HEK293T (cell line): ENCODE measurements at regions not wholly inside any gene's neighbourhood (a gene's known extent, or its start where the extent isn't known, plus 50 kb on each side); places are given as distances from the start of the nearest gene placed in this dataset.

Experiments used
- ARNT ChIP-seq: fragments of 450-650 bp; IDR thresholded peaks from 2 replicates; pipeline ENCODE4 v1.6.1; 2017; ENCODE audit warnings: mild to moderate bottlenecking
- ELF4 ChIP-seq: fragments of 450-650 bp; IDR thresholded peaks from 2 replicates; pipeline ENCODE4 v1.6.1; 2017; ENCODE audit warnings: antibody characterized with exemption
- FOXK2 ChIP-seq: fragments of 450-650 bp; IDR thresholded peaks from 2 replicates; pipeline ENCODE4 v1.6.1; 2016; ENCODE audit warnings: mild to moderate bottlenecking
- L3MBTL2 ChIP-seq: fragments of 450-650 bp; conservative IDR thresholded peaks from 2 replicates; pipeline ENCODE4 v1.6.1; 2016; ENCODE audit warnings: mild to moderate bottlenecking
- LEF1 ChIP-seq: fragments of 450-650 bp; IDR thresholded peaks from 2 replicates; pipeline ENCODE4 v1.6.1; 2017; ENCODE audit warnings: mild to moderate bottlenecking, borderline replicate concordance
- TARDBP ChIP-seq: fragments of 450-650 bp; IDR thresholded peaks from 2 replicates; pipeline ENCODE4 v1.6.1; 2016
- TF ChIP-seq, protein P1 (sequence below): fragments of 450-650 bp; IDR thresholded peaks from 2 replicates; pipeline ENCODE4 v1.6.1; 2016

DNA sequence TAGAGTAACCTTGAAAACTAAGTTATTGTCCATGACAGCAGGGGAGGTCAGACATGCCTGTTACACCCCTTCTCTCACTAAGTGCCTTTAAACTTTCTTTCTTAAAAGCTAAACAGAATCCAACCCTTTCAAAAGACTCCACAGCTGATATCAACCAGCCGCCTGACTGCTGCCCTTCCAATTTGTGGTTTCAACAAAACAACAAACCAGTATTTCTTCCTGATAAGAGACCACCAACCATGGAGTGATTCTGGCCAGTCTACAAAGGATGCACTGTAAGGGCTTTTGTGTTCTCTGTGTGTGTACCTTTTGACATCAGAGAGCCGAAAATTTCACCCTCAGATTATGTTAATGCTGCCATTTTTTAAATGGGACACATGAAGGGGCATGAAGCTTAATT, 1204.2 kb downstream of the ROBO2 start:
- no peak for TF ChIP-seq LEF1
- no peak for TF ChIP-seq TARDBP
- TF ChIP-seq L3MBTL2 = no peak
- TF ChIP-seq FOXK2 = no peak
- TF ChIP-seq ELF4 = no peak
- no peak for TF ChIP-seq ARNT
- TF ChIP-seq, protein P1, sequence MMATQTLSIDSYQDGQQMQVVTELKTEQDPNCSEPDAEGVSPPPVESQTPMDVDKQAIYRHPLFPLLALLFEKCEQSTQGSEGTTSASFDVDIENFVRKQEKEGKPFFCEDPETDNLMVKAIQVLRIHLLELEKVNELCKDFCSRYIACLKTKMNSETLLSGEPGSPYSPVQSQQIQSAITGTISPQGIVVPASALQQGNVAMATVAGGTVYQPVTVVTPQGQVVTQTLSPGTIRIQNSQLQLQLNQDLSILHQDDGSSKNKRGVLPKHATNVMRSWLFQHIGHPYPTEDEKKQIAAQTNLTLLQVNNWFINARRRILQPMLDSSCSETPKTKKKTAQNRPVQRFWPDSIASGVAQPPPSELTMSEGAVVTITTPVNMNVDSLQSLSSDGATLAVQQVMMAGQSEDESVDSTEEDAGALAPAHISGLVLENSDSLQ = no peak
